SK-N-SH (cell line): ENCODE measurements at regions not wholly inside any gene's neighbourhood (a gene's known extent, or its start where the extent isn't known, plus 50 kb on each side); places are given as distances from the start of the nearest gene placed in this dataset.

Experiments used
- CTCF ChIA-PET: fragments of 300-600, 350-600 bp; formaldehyde crosslinking; extraction: SDS; loops from one replicate; lab custom pipeline; 2021; lab: Yijun Ruan, JAX
- POLR2A ChIA-PET: fragments of 350-600 bp; sonication (Branson Sonifier 250); formaldehyde crosslinking; extraction: SDS; loops from one replicate; lab custom pipeline; 2020; ENCODE audit warnings: antibody characterized with exemption, inconsistent platforms; lab: Yijun Ruan, JAX
- DNase-seq: peaks from one replicate; pipeline ENCODE4 v3.0.0; 2012
- H2AFZ ChIP-seq: fragments of 200-600 bp; sonication (generic); 2 replicates; pipeline ENCODE4 v1.8.1; 2016; ENCODE audit warnings: antibody characterized with exemption, mild to moderate bottlenecking, low read depth
- H3F3A ChIP-seq: fragments of 200-600 bp; sonication (generic); replicated peaks from 2 replicates; pipeline ENCODE3; 2016; ENCODE audit warnings: antibody characterized with exemption, mild to moderate bottlenecking; ENCODE audit not compliant: insufficient read depth
- H3K27ac ChIP-seq, 2 experiments: fragments of 200-500 bp in 1 of 2; fragments of 200-600 bp in 1 of 2; sonication (Bioruptor generic) in 1 of 2; sonication (generic), shearing (Covaris generic) in 1 of 2; 2 replicates each; pipeline versions ENCODE4 v1.5.1 to v1.6.1; 2014 to 2016; ENCODE audit warnings: low read depth in 2 of 2, inconsistent platforms in 1 of 2, low read length in 1 of 2, mild to moderate bottlenecking in 1 of 2, mixed read lengths in 1 of 2
- H3K27me3 ChIP-seq: fragments of 200-600 bp; sonication (generic), shearing (Covaris generic); 2 replicates; pipeline ENCODE4 v1.6.1; 2016; ENCODE audit warnings: mixed run types; ENCODE audit not compliant: insufficient read depth
- H3K36me3 ChIP-seq, 2 experiments: fragments of 200-500 bp in 1 of 2; fragments of 200-600 bp in 1 of 2; sonication (Bioruptor generic) in 1 of 2; sonication (generic) in 1 of 2; replicated peaks in 1 of 2; 2 replicates each; pipeline versions ENCODE3 to v1.5.1; 2014 to 2016; ENCODE audit warnings: low read length in 1 of 2, mild to moderate bottlenecking in 1 of 2; ENCODE audit not compliant: insufficient read depth in 2 of 2, control insufficient read depth in 1 of 2
- H3K4me1 ChIP-seq, 2 experiments: fragments of 200-500 bp in 1 of 2; fragments of 200-600 bp in 1 of 2; sonication (Bioruptor generic) in 1 of 2; sonication (generic), shearing (Covaris generic) in 1 of 2; 2 replicates each; pipeline versions ENCODE4 v1.5.1 to v1.6.1; 2014 to 2016; ENCODE audit warnings: low read depth in 1 of 2, low read length in 1 of 2, mixed run types in 1 of 2; ENCODE audit not compliant: insufficient read depth in 2 of 2, control insufficient read depth in 1 of 2
- H3K4me2 ChIP-seq: fragments of 200-600 bp; sonication (generic), shearing (Covaris generic); 2 replicates; pipeline ENCODE4 v1.6.1; 2017; ENCODE audit warnings: mixed run types
- H3K4me3 ChIP-seq, 2 experiments: fragments of 200-500 bp in 1 of 2; fragments of 200-600 bp in 1 of 2; sonication (Bioruptor generic) in 1 of 2; sonication (generic), shearing (Covaris generic) in 1 of 2; 2 replicates each; pipeline versions ENCODE4 v1.5.1 to v1.8.1; 2014 to 2016; ENCODE audit warnings: low read depth in 2 of 2, inconsistent platforms in 1 of 2, low read length in 1 of 2, mild to moderate bottlenecking in 1 of 2, mixed read lengths in 1 of 2, moderate library complexity in 1 of 2
- H3K79me2 ChIP-seq: fragments of 200-600 bp; sonication (generic); 2 replicates; pipeline ENCODE4 v1.8.1; 2017; ENCODE audit warnings: mild to moderate bottlenecking; ENCODE audit not compliant: insufficient read depth
- H3K9ac ChIP-seq: fragments of 200-600 bp; sonication (generic); 2 replicates; pipeline ENCODE4 v1.6.1; 2017; ENCODE audit warnings: mixed run types
- H3K9me2 ChIP-seq: fragments of 200-600 bp; sonication (generic); 2 replicates; pipeline ENCODE4 v1.6.1; 2017; ENCODE audit warnings: mixed run types
- H3K9me3 ChIP-seq: fragments of 200-600 bp; sonication (generic); 2 replicates; pipeline ENCODE4 v1.6.1; 2017; ENCODE audit warnings: mixed run types, mild to moderate bottlenecking, moderate library complexity
- H4K20me1 ChIP-seq: fragments of 200-600 bp; sonication (generic); 2 replicates; pipeline ENCODE4 v1.6.1; 2017; ENCODE audit warnings: mild to moderate bottlenecking, mixed run types; ENCODE audit not compliant: insufficient read depth
- CHD2 ChIP-seq: fragments of 150-350 bp; IDR thresholded peaks from 2 replicates; pipeline ENCODE4 v1.6.1; 2018; ENCODE audit warnings: low read length; ENCODE audit not compliant: partially characterized antibody
- EZH2phosphoT487 ChIP-seq: fragments of 200-600 bp; sonication (generic); IDR thresholded peaks from 2 replicates; pipeline ENCODE4 v1.6.1; 2017; ENCODE audit warnings: low read depth, mixed run types, mild to moderate bottlenecking, antibody characterized with exemption, moderate library complexity, borderline replicate concordance
- FOXJ3 ChIP-seq: sonication (generic); formaldehyde crosslinking; IDR thresholded peaks from 2 replicates; pipeline ENCODE4 v1.5.1; 2020; ENCODE audit warnings: mild to moderate bottlenecking, missing genetic modification reagents
- GABPA ChIP-seq: IDR thresholded peaks from 2 replicates; pipeline ENCODE4 v1.4.0; 2012; ENCODE audit warnings: low read depth, mild to moderate bottlenecking
- MXI1 ChIP-seq: IDR thresholded peaks from 2 replicates; pipeline ENCODE4 v1.6.1; 2012; ENCODE audit warnings: mild to moderate bottlenecking, low read depth, low read length, improper control_type of control experiment
- NFIC ChIP-seq: IDR thresholded peaks from 2 replicates; pipeline ENCODE4 v1.4.0; 2012; ENCODE audit warnings: borderline replicate concordance
- POLR2AphosphoS5 ChIP-seq: IDR thresholded peaks from 2 replicates; pipeline ENCODE4 v1.6.1; 2012; ENCODE audit warnings: low read depth, low read length
- RAD21 ChIP-seq: IDR thresholded peaks from 2 replicates; pipeline ENCODE4 v1.6.1; 2012; ENCODE audit warnings: mild to moderate bottlenecking, low read length
- RCOR1 ChIP-seq: fragments of 150-350 bp; IDR thresholded peaks from 2 replicates; pipeline ENCODE4 v1.6.1; 2017; ENCODE audit warnings: antibody characterized with exemption, low read length
- RFX5 ChIP-seq: IDR thresholded peaks from 2 replicates; pipeline ENCODE4 v1.6.1; 2012; ENCODE audit warnings: mild to moderate bottlenecking, improper control_type of control experiment, low read length
- RXRA ChIP-seq: IDR thresholded peaks from 2 replicates; pipeline ENCODE4 v1.4.0; 2012; ENCODE audit warnings: low read depth, mild to moderate bottlenecking, borderline replicate concordance
- SMC3 ChIP-seq: IDR thresholded peaks from 2 replicates; pipeline ENCODE4 v1.6.1; 2012; ENCODE audit warnings: low read depth, low read length, improper control_type of control experiment
- TCF12 ChIP-seq: IDR thresholded peaks from 2 replicates; pipeline ENCODE4 v1.4.0; 2012
- TEAD4 ChIP-seq: IDR thresholded peaks from 2 replicates; pipeline ENCODE4 v1.4.0; 2012; ENCODE audit warnings: mild to moderate bottlenecking, borderline replicate concordance; ENCODE audit not compliant: insufficient read depth
- YY1 ChIP-seq: IDR thresholded peaks from 2 replicates; pipeline ENCODE4 v1.4.0; 2012; ENCODE audit warnings: low read depth, mild to moderate bottlenecking
- WGBS: methylation state at CpG from one replicate; pipeline ENCODE4 v1.1.6; 2017; ENCODE audit warnings: low lambda C conversion rate; 5-methylcytosine and 5-hydroxymethylcytosine counted together
- TF ChIP-seq, protein P1 (sequence below): IDR thresholded peaks from 2 replicates; pipeline ENCODE4 v1.6.1; 2012; ENCODE audit warnings: mild to moderate bottlenecking, low read depth, low read length, moderate library complexity
- TF ChIP-seq, protein P2 (sequence below): IDR thresholded peaks from 2 replicates; pipeline ENCODE4 v1.4.0; 2012; ENCODE audit warnings: low read depth, borderline replicate concordance
- TF ChIP-seq, protein P3 (sequence below): fragments of 150-350 bp; IDR thresholded peaks from 2 replicates; pipeline ENCODE4 v1.6.1; 2016; ENCODE audit warnings: mild to moderate bottlenecking, low read depth, low read length

DNA sequence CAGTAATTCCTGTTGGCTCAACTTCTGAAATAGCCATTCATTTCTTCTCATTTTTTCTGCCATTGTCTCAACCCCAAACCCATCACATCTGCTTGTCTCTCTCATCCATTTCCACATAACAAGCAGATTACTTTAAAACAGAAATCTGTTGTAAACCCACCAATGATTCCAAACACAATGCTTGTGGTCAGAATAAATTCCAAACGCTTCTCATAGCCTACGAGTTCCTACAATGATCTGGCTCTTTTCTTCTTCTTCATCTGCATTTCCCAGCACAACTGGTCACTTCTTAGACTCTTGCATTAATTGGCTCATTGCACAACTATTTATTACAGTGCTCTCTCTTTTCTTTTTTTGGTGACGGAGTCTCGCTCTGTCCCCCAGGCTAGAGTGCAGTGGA is 364.1 kb downstream of the GATA3 start:
- CTCF ChIA-PET: no interaction called here
- H3K4me3 ChIP-seq: no peak overlapping the region
- no peak overlapping the region for H3K27ac ChIP-seq
- TF ChIP-seq NFIC: no peak
- TF ChIP-seq TEAD4: no peak
- TF ChIP-seq GABPA: no peak
- TF ChIP-seq, protein P1, sequence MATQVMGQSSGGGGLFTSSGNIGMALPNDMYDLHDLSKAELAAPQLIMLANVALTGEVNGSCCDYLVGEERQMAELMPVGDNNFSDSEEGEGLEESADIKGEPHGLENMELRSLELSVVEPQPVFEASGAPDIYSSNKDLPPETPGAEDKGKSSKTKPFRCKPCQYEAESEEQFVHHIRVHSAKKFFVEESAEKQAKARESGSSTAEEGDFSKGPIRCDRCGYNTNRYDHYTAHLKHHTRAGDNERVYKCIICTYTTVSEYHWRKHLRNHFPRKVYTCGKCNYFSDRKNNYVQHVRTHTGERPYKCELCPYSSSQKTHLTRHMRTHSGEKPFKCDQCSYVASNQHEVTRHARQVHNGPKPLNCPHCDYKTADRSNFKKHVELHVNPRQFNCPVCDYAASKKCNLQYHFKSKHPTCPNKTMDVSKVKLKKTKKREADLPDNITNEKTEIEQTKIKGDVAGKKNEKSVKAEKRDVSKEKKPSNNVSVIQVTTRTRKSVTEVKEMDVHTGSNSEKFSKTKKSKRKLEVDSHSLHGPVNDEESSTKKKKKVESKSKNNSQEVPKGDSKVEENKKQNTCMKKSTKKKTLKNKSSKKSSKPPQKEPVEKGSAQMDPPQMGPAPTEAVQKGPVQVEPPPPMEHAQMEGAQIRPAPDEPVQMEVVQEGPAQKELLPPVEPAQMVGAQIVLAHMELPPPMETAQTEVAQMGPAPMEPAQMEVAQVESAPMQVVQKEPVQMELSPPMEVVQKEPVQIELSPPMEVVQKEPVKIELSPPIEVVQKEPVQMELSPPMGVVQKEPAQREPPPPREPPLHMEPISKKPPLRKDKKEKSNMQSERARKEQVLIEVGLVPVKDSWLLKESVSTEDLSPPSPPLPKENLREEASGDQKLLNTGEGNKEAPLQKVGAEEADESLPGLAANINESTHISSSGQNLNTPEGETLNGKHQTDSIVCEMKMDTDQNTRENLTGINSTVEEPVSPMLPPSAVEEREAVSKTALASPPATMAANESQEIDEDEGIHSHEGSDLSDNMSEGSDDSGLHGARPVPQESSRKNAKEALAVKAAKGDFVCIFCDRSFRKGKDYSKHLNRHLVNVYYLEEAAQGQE: no peak
- no peak for TF ChIP-seq RAD21
- no peak for TF ChIP-seq SMC3
- TF ChIP-seq MXI1: no peak
- TF ChIP-seq YY1: no peak
- no peak for TF ChIP-seq EZH2phosphoT487
- TF ChIP-seq RFX5: no peak
- no peak for TF ChIP-seq POLR2AphosphoS5
- no peak for TF ChIP-seq RXRA
- TF ChIP-seq, protein P2, sequence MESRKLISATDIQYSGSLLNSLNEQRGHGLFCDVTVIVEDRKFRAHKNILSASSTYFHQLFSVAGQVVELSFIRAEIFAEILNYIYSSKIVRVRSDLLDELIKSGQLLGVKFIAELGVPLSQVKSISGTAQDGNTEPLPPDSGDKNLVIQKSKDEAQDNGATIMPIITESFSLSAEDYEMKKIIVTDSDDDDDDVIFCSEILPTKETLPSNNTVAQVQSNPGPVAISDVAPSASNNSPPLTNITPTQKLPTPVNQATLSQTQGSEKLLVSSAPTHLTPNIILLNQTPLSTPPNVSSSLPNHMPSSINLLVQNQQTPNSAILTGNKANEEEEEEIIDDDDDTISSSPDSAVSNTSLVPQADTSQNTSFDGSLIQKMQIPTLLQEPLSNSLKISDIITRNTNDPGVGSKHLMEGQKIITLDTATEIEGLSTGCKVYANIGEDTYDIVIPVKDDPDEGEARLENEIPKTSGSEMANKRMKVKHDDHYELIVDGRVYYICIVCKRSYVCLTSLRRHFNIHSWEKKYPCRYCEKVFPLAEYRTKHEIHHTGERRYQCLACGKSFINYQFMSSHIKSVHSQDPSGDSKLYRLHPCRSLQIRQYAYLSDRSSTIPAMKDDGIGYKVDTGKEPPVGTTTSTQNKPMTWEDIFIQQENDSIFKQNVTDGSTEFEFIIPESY: no peak
- TF ChIP-seq CHD2: no peak
- no peak for TF ChIP-seq FOXJ3 (CRISPR knock-in tag)
- TF ChIP-seq TCF12: no peak
- TF ChIP-seq RCOR1: no peak
- TF ChIP-seq, protein P3, sequence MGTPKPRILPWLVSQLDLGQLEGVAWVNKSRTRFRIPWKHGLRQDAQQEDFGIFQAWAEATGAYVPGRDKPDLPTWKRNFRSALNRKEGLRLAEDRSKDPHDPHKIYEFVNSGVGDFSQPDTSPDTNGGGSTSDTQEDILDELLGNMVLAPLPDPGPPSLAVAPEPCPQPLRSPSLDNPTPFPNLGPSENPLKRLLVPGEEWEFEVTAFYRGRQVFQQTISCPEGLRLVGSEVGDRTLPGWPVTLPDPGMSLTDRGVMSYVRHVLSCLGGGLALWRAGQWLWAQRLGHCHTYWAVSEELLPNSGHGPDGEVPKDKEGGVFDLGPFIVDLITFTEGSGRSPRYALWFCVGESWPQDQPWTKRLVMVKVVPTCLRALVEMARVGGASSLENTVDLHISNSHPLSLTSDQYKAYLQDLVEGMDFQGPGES: no peak
- TF ChIP-seq, all 33 proteins: peak for 0
- no peaks in the 10 kb centered on the region for H3K79me2 ChIP-seq
- no peaks in the 10 kb centered on the region for H3K9me2 ChIP-seq
- no peaks in the 10 kb centered on the region for H3K4me1 ChIP-seq
- no peak overlapping the region for H3K4me2 ChIP-seq
- no peak overlapping the region for H3K9ac ChIP-seq
- DNase-seq: no peak
- no peaks in the 10 kb centered on the region for H3K27me3 ChIP-seq
- H3K36me3 ChIP-seq: no peaks in the 10 kb centered on the region
- H4K20me1 ChIP-seq: no peaks in the 10 kb centered on the region
- H2AFZ ChIP-seq: no peak overlapping the region
- POLR2A ChIA-PET: no interaction called here
- H3F3A ChIP-seq: no peaks in the 10 kb centered on the region
- 64% methylated on average over 4 of the region's 4 CpGs for WGBS
- H3K9me3 ChIP-seq: no peaks in the 10 kb centered on the region
